ENCODE measurements at regions not wholly inside any gene's neighbourhood (a gene's known extent, or its start where the extent isn't known, plus 50 kb on each side); places are given as distances from the start of the nearest gene placed in this dataset.

GRCh38 chr2:57806449-57806968, 240.1 kb upstream of the VRK2 start:
- Histone ChIP-seq H3K27ac (no peak overlapping the region), H3K9me3 (no peaks in the 10 kb centered on the region), H3K4me3 (no peak overlapping the region), H3K27me3 (ENCODE audit: insufficient read depth in 3 of 3, low read length in 2 of 3) (no peaks in the 10 kb centered on the region), H3K4me1 (no peaks in the 10 kb centered on the region), H3K36me3 (ENCODE audit: insufficient read depth in 1 of 2, low read depth in 1 of 2) (no peaks in the 10 kb centered on the region)
- intact Hi-C loops (cut with DNase I): no loop called here
- WGBS, 3 donors: 87 to 94% (median 88%) methylated on average over 1 of the region's 1 CpG
- TF ChIP-seq CTCF (IDR thresholded peaks at IDR 0.05): no peak
- ATAC-seq (no peak), DNase-seq (no peak)

- intact Hi-C loops (cut with DNase I): no loop called here
- Histone ChIP-seq H3K4me3 (no peak overlapping the region), H3K4me1 (no peaks in the 10 kb centered on the region), H3K27ac (no peak overlapping the region), H3K27me3 (ENCODE audit: insufficient read depth in 3 of 3, low read length in 2 of 3) (no peaks in the 10 kb centered on the region), H3K9me3 (no peaks in the 10 kb centered on the region), H3K36me3 (ENCODE audit: insufficient read depth in 1 of 2, low read depth in 1 of 2) (no peaks in the 10 kb centered on the region)
- TF ChIP-seq CTCF (IDR thresholded peaks at IDR 0.05): no peak
- no peak for ATAC-seq
- DNase-seq: no peak
These were observed 237.4 kb upstream of the VRK2 start for GRCh38 chr2:57809230-57809629.

GRCh38 chr2:57821088-57821487, 225.5 kb upstream of the VRK2 start:
- WGBS, 3 donors: 70 to 83% (median 72%) methylated on average over 1 of the region's 1 CpG
- H3K4me1 ChIP-seq: no peaks in the 10 kb centered on the region
- no peaks in the 10 kb centered on the region for H3K27me3 ChIP-seq (ENCODE audit: insufficient read depth in 3 of 3, low read length in 2 of 3)
- intact Hi-C loops (cut with DNase I): no loop called here
- H3K9me3 ChIP-seq: no peaks in the 10 kb centered on the region
- no peaks in the 10 kb centered on the region for H3K36me3 ChIP-seq (ENCODE audit: insufficient read depth in 1 of 2, low read depth in 1 of 2)
- no peak overlapping the region for H3K27ac ChIP-seq
- ATAC-seq (no peak), DNase-seq (no peak)
- no peak for TF ChIP-seq CTCF (IDR thresholded peaks at IDR 0.05)
- H3K4me3 ChIP-seq: no peak overlapping the region

GRCh38 chr2:57828221-57828620, 218.4 kb upstream of the VRK2 start:
- 79 to 85% (median 81%) methylated on average over 4 of the region's 4 CpGs for WGBS, 3 donors
- peaks cover 10% of the 10 kb centered on the region for H3K9me3 ChIP-seq
- no peak overlapping the region for H3K4me3 ChIP-seq
- H3K27me3 ChIP-seq (ENCODE audit: insufficient read depth in 3 of 3, low read length in 2 of 3): no peaks in the 10 kb centered on the region
- intact Hi-C loops (cut with DNase I): no loop called here
- no peaks in the 10 kb centered on the region for H3K36me3 ChIP-seq (ENCODE audit: insufficient read depth in 1 of 2, low read depth in 1 of 2)
- no peaks in the 10 kb centered on the region for H3K4me1 ChIP-seq
- ATAC-seq (no peak), DNase-seq (no peak)
- no peak for TF ChIP-seq CTCF (IDR thresholded peaks at IDR 0.05)
- no peak overlapping the region for H3K27ac ChIP-seq

- intact Hi-C loops (cut with DNase I): no loop called here
- DNase-seq (no peak), ATAC-seq (no peak)
- Histone ChIP-seq H3K4me1 (no peaks in the 10 kb centered on the region), H3K9me3 (no peaks in the 10 kb centered on the region), H3K27ac (no peak overlapping the region), H3K27me3 (ENCODE audit: insufficient read depth in 3 of 3, low read length in 2 of 3) (no peaks in the 10 kb centered on the region), H3K4me3 (no peak overlapping the region), H3K36me3 (ENCODE audit: insufficient read depth in 1 of 2, low read depth in 1 of 2) (no peaks in the 10 kb centered on the region)
- TF ChIP-seq CTCF (IDR thresholded peaks at IDR 0.05): no peak
These were observed 211.9 kb upstream of the VRK2 start for GRCh38 chr2:57834666-57835065.
